ENCODE measurements at regions not wholly inside any gene's neighbourhood (a gene's known extent, or its start where the extent isn't known, plus 50 kb on each side); places are given as distances from the start of the nearest gene placed in this dataset.
A peak's percentile ranks its signal among the peaks of the same experiment; 100 is the strongest.

DNA sequence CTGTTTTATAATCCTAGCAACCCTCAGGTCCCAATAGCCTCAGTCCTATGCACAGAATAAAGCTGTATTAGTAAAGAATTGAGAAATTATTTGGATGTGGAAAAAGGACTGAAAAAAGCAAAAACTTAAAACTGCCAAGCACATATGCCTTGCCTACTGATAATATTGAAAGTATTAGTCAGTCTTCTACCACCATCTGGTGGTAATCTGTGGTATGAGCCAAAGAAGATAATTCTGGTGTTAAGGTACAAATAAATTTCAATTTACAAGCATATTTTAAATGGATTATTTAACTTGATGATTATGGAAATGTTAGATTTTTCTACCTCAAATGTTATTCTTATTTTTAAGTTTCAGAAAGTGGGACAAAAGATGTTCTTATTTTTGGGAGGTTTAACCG, 460.3 kb upstream of the KLHL1 start:
- Histone ChIP-seq H3K27ac (no peak overlapping the region), H3K4me3 (no peak overlapping the region), H3K9me3 (replicated peaks in 1 of 3) (no peaks in the 10 kb centered on the region), H3K4me1 (replicated peaks in 1 of 2) (no peaks in the 10 kb centered on the region), H3K27me3 (no peaks in the 10 kb centered on the region), H3K36me3 (replicated peaks in 1 of 2) (no peaks in the 10 kb centered on the region)
- intact Hi-C loops (cut with DNase I) = loop anchor here in 1 of 2 donors (5.0 kb wide), 1 partner anchor 1031 kb away; no protein-coding TSS in a partner anchor
- WGBS, 4 donors = 80 to 88% (median 85%) methylated on average over 1 of the region's 1 CpG
- DNase-seq = peak in 2 of 7 donors; percentile 16 to 18
- no peak for TF ChIP-seq POLR2A (IDR thresholded peaks at IDR 0.05)
- TF ChIP-seq, protein P1, sequence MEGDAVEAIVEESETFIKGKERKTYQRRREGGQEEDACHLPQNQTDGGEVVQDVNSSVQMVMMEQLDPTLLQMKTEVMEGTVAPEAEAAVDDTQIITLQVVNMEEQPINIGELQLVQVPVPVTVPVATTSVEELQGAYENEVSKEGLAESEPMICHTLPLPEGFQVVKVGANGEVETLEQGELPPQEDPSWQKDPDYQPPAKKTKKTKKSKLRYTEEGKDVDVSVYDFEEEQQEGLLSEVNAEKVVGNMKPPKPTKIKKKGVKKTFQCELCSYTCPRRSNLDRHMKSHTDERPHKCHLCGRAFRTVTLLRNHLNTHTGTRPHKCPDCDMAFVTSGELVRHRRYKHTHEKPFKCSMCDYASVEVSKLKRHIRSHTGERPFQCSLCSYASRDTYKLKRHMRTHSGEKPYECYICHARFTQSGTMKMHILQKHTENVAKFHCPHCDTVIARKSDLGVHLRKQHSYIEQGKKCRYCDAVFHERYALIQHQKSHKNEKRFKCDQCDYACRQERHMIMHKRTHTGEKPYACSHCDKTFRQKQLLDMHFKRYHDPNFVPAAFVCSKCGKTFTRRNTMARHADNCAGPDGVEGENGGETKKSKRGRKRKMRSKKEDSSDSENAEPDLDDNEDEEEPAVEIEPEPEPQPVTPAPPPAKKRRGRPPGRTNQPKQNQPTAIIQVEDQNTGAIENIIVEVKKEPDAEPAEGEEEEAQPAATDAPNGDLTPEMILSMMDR (IDR thresholded peaks at IDR 0.05) = peak; percentile 62 to 81 (median 70)

DNA sequence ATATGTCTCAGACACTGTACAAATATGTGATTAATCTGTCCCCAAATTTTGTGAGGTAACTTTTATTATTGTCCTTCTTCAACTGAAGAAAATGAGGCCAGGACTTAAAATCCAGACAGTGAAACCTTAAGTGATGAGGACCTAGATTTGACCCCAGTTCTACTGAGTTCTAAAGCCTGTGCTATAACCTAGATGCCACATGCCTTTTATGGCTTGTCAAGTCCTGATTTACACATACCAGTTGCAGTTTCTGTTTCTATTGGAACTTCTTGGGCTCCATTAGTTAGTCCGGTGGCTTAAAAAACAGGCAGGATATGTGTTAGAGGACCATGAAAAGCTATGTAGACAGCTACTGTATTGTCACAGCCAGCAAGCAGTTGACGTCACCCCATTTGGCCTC, 436.5 kb upstream of the KLHL1 start:
- no peak overlapping the region for H3K4me3 ChIP-seq
- H3K4me1 ChIP-seq (replicated peaks in 1 of 2) = no peaks in the 10 kb centered on the region
- 73 to 85% (median 76%) methylated on average over 2 of the region's 2 CpGs for WGBS, 4 donors
- no peak for DNase-seq
- H3K36me3 ChIP-seq (replicated peaks in 1 of 2) = no peaks in the 10 kb centered on the region
- H3K27ac ChIP-seq = no peak overlapping the region
- TF ChIP-seq, protein P1 (IDR thresholded peaks at IDR 0.05) = no peak
- no peak for TF ChIP-seq POLR2A (IDR thresholded peaks at IDR 0.05)
- no peaks in the 10 kb centered on the region for H3K27me3 ChIP-seq
- no peaks in the 10 kb centered on the region for H3K9me3 ChIP-seq (replicated peaks in 1 of 3)
- intact Hi-C loops (cut with DNase I) = no loop called here

- 69 to 94% (median 84%) methylated on average over 4 of the region's 4 CpGs for WGBS, 4 donors
- intact Hi-C loops (cut with DNase I) = no loop called here
- no peak overlapping the region for H3K27ac ChIP-seq
- DNase-seq = no peak
- no peaks in the 10 kb centered on the region for H3K9me3 ChIP-seq (replicated peaks in 1 of 3)
- H3K36me3 ChIP-seq (replicated peaks in 1 of 2) = no peaks in the 10 kb centered on the region
- no peak for TF ChIP-seq POLR2A (IDR thresholded peaks at IDR 0.05)
- TF ChIP-seq, protein P1 (IDR thresholded peaks at IDR 0.05) = no peak
- no peak overlapping the region for H3K4me3 ChIP-seq
- no peaks in the 10 kb centered on the region for H3K27me3 ChIP-seq
- H3K4me1 ChIP-seq (replicated peaks in 1 of 2) = no peaks in the 10 kb centered on the region
These were observed 433.2 kb upstream of the KLHL1 start for GRCh38 chr13:70541451-70541850.

DNA sequence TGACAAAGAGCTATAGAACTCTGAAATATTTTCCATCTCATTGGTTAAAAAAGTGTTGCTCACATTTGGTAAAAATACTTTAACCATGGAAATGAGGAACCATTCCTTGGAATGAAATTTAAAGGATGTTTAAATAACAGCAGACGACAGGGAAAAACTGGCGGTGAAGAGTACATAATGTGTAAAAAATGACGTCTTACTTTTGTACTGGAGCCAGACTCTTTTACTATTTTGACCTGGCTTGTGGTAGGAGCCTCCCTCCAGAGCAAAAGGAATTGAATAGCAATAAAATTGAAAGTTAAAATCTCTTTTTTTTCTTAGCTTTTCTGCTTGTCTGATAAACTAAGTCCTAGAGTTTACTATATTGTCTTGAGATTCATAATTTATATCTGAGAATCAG, 426.2 kb upstream of the KLHL1 start:
- intact Hi-C loops (cut with DNase I) = no loop called here
- DNase-seq = no peak
- Histone ChIP-seq H3K4me3 (no peak overlapping the region), H3K27me3 (no peaks in the 10 kb centered on the region), H3K9me3 (replicated peaks in 1 of 3) (no peaks in the 10 kb centered on the region), H3K4me1 (replicated peaks in 1 of 2) (no peaks in the 10 kb centered on the region), H3K27ac (no peak overlapping the region), H3K36me3 (replicated peaks in 1 of 2) (no peaks in the 10 kb centered on the region)
- WGBS, 4 donors = 29 to 39% (median 36%) methylated on average over 3 of the region's 3 CpGs
- TF ChIP-seq POLR2A (IDR thresholded peaks at IDR 0.05) = no peak
- TF ChIP-seq, protein P1 (IDR thresholded peaks at IDR 0.05) = no peak
